BE2C (cell line): ENCODE measurements at regions not wholly inside any gene's neighbourhood (a gene's known extent, or its start where the extent isn't known, plus 50 kb on each side); places are given as distances from the start of the nearest gene placed in this dataset.

Experiments used
- DNase-seq: peaks from one replicate; pipeline ENCODE4 v3.0.0-alpha.2; 2020
- H3K27me3 ChIP-seq: fragments of 250-450 bp; sonication (Bioruptor Pico); 2 replicates; pipeline ENCODE4 v1.5.1; 2020; ENCODE audit warnings: mild to moderate bottlenecking
- H3K36me3 ChIP-seq: fragments of 250-450 bp; sonication (Bioruptor Pico); 2 replicates; pipeline ENCODE4 v1.5.1; 2020; ENCODE audit warnings: mild to moderate bottlenecking
- H3K4me1 ChIP-seq: fragments of 250-450 bp; sonication (Bioruptor Pico); 2 replicates; pipeline ENCODE4 v1.5.1; 2020
- H3K4me3 ChIP-seq: 2 replicates; pipeline ENCODE4 v1.5.1; 2011; ENCODE audit warnings: low read depth, low read length
- H3K9me3 ChIP-seq: fragments of 250-450 bp; sonication (Bioruptor Pico); 2 replicates; pipeline ENCODE4 v1.5.1; 2020
- CTCF ChIP-seq: IDR thresholded peaks from 2 replicates; pipeline ENCODE4 v1.5.1; 2012; ENCODE audit warnings: mild to moderate bottlenecking, low read depth, low read length

GRCh38 chr10:21273400-21273968, 252.0 kb downstream of the SKIDA1 start:
- TF ChIP-seq CTCF = no peak
- DNase-seq = no peak
- Histone ChIP-seq H3K4me3 (no peak overlapping the region), H3K27me3 (no peaks in the 10 kb centered on the region), H3K36me3 (no peaks in the 10 kb centered on the region), H3K9me3 (no peaks in the 10 kb centered on the region), H3K4me1 (no peaks in the 10 kb centered on the region)

GRCh38 chr10:21272643-21273399, 252.7 kb downstream of the SKIDA1 start:
- Histone ChIP-seq H3K4me1 (no peaks in the 10 kb centered on the region), H3K9me3 (no peaks in the 10 kb centered on the region), H3K4me3 (no peak overlapping the region), H3K27me3 (no peaks in the 10 kb centered on the region), H3K36me3 (no peaks in the 10 kb centered on the region)
- no peak for TF ChIP-seq CTCF
- DNase-seq = no peak

GRCh38 chr10:21270976-21271375, 254.5 kb downstream of the SKIDA1 start:
- Histone ChIP-seq H3K36me3 (no peaks in the 10 kb centered on the region), H3K4me3 (no peak overlapping the region), H3K27me3 (no peaks in the 10 kb centered on the region), H3K4me1 (no peaks in the 10 kb centered on the region), H3K9me3 (no peaks in the 10 kb centered on the region)
- DNase-seq = no peak
- no peak for TF ChIP-seq CTCF

- H3K27me3 ChIP-seq = no peaks in the 10 kb centered on the region
- TF ChIP-seq CTCF = no peak
- DNase-seq = no peak
- H3K36me3 ChIP-seq = no peaks in the 10 kb centered on the region
- H3K9me3 ChIP-seq = no peaks in the 10 kb centered on the region
- H3K4me3 ChIP-seq = no peak overlapping the region
- H3K4me1 ChIP-seq = no peaks in the 10 kb centered on the region
Measured at GRCh38 chr10:21269289-21269688, 256.2 kb downstream of the SKIDA1 start.

- Histone ChIP-seq H3K27me3 (no peaks in the 10 kb centered on the region), H3K36me3 (no peaks in the 10 kb centered on the region), H3K4me3 (no peak overlapping the region), H3K4me1 (no peaks in the 10 kb centered on the region), H3K9me3 (no peaks in the 10 kb centered on the region)
- DNase-seq = no peak
- no peak for TF ChIP-seq CTCF
Measured at GRCh38 chr10:21265622-21266021, 259.9 kb downstream of the SKIDA1 start.

GRCh38 chr10:21264271-21264670, 261.2 kb downstream of the SKIDA1 start:
- no peak for TF ChIP-seq CTCF
- Histone ChIP-seq H3K4me1 (no peaks in the 10 kb centered on the region), H3K9me3 (no peaks in the 10 kb centered on the region), H3K36me3 (no peaks in the 10 kb centered on the region), H3K27me3 (no peaks in the 10 kb centered on the region), H3K4me3 (no peak overlapping the region)
- no peak for DNase-seq
